HG02763 (cell line): ENCODE measurements at regions not wholly inside any gene's neighbourhood (a gene's known extent, or its start where the extent isn't known, plus 50 kb on each side); places are given as distances from the start of the nearest gene placed in this dataset.
A peak's percentile ranks its signal among the peaks of the same experiment; 100 is the strongest.
"Not testable (repeated sequence)": the region's sequence is repeated elsewhere in the genome, so short reads cannot be mapped to it uniquely, and the experiment has no call there.

Experiments used
- ATAC-seq: cut with Tn5 transposase; IDR thresholded peaks from one replicate; pipeline ENCODE4 v1.9.1; 2021; ENCODE audit warnings: mild to moderate bottlenecking, moderate library complexity; ENCODE audit not compliant: unreplicated experiment

GRCh38 chr6:115467726-115468125 lies 593.0 kb downstream of the FRK start:
- ATAC-seq = no peak

GRCh38 chr6:115460913-115461312 lies 599.8 kb downstream of the FRK start:
- no peak for ATAC-seq

- no peak for ATAC-seq
These were observed 603.8 kb downstream of the FRK start for GRCh38 chr6:115456848-115457247.

GRCh38 chr6:115443825-115444478 lies 616.7 kb downstream of the FRK start:
- ATAC-seq = no peak

- no peak for ATAC-seq
These were observed 618.4 kb downstream of the FRK start for GRCh38 chr6:115442323-115442722.

- no peak for ATAC-seq
These were observed 619.0 kb downstream of the FRK start for GRCh38 chr6:115441651-115442050.

- ATAC-seq = no peak
These were observed 645.3 kb downstream of the FRK start for GRCh38 chr6:115415378-115415777.

- ATAC-seq = not testable (repeated sequence)
These were observed 645.8 kb downstream of the FRK start for GRCh38 chr6:115414916-115415315.

GRCh38 chr6:115411756-115412155 lies 648.9 kb downstream of the FRK start:
- no peak for ATAC-seq

- ATAC-seq = no peak
These were observed 656.2 kb downstream of the FRK start for GRCh38 chr6:115404446-115404845.

- ATAC-seq = no peak
These were observed 662.1 kb downstream of the FRK start for GRCh38 chr6:115398607-115399006.

GRCh38 chr6:115396112-115396906 lies 664.4 kb downstream of the FRK start:
- no peak for ATAC-seq

GRCh38 chr6:115393821-115394220 lies 666.9 kb downstream of the FRK start:
- ATAC-seq = no peak

- ATAC-seq = no peak
These were observed 690.5 kb downstream of the FRK start for GRCh38 chr6:115370202-115370601.

- ATAC-seq = no peak
These were observed 694.9 kb downstream of the FRK start for GRCh38 chr6:115365783-115366182.

- ATAC-seq = peak; percentile 92
These were observed 697.3 kb downstream of the FRK start for GRCh38 chr6:115363379-115363778.

GRCh38 chr6:115362234-115362633 lies 698.5 kb downstream of the FRK start:
- no peak for ATAC-seq

- no peak for ATAC-seq
These were observed 699.9 kb downstream of the FRK start for GRCh38 chr6:115360602-115361325.

- no peak for ATAC-seq
These were observed 702.1 kb downstream of the FRK start for GRCh38 chr6:115358616-115359015.

GRCh38 chr6:115356371-115356770 lies 704.3 kb downstream of the FRK start:
- no peak for ATAC-seq

GRCh38 chr6:115323001-115323400 lies 737.7 kb downstream of the FRK start:
- no peak for ATAC-seq

- no peak for ATAC-seq
These were observed 740.9 kb downstream of the FRK start for GRCh38 chr6:115319823-115320222.
